ENCODE measurements at regions not wholly inside any gene's neighbourhood (a gene's known extent, or its start where the extent isn't known, plus 50 kb on each side); places are given as distances from the start of the nearest gene placed in this dataset.

DNA sequence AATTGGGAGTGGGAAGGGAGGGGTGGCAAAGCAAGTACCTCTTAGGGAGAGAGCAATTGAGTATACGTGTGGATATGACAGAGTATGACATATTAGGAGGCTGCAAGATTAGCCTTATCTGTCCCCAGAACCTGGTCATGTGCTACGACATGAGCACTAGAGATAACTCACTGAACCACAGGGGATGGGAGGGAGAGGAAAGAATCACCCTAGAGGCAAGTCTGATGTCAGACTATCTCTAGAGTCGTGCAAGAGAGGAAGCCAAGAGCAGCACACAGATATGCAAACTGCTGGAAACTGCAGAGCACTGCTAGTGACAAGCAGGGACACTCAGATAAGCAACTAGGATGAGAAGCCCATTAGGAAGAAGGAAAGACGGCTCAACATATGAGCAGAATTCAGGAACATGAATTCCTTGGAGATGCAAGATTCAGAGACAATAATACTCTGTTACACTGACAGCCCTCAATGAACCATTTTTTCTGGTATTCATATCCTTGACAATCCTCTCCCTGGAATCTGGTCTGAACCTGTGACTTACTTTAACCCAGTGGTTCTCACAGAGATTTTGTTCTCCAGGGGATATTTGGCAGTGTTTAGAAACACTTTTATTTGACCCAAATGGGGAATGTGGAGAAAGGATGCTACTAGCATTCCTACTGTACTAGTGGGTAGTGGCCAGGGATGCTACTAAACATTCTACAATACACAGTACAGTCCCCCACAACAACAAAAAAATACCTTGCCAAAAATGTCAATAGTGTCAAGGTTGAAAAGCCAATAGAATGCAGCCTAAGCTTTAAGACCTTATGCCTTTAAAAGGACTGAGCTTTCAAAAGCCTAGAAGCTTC lies 84.0 kb upstream of the BMP2K start:
- no peaks in the 10 kb centered on the region for H3K36me3 ChIP-seq (ENCODE audit: control insufficient read depth, insufficient read depth, low read length)
- BruUV-seq (replicated peaks): no TSS peak
- no peaks in the 10 kb centered on the region for H3K27me3 ChIP-seq (replicated peaks; ENCODE audit: control insufficient read depth, insufficient read depth, low read length)
- Mint-ChIP-seq H3K27me3 (ENCODE audit: insufficient read depth, unreplicated experiment) (no peaks in the 10 kb centered on the region), H3K4me1 (ENCODE audit: low read depth, unreplicated experiment) (peaks cover 11% of the 10 kb centered on the region), H3K27ac (ENCODE audit: unreplicated experiment) (no peak overlapping the region), H3K36me3 (ENCODE audit: insufficient read depth, unreplicated experiment) (no peaks in the 10 kb centered on the region), H3K4me3 (ENCODE audit: unreplicated experiment) (no peak overlapping the region), H3K9me3 (ENCODE audit: unreplicated experiment) (no peaks in the 10 kb centered on the region)
- no peaks in the 10 kb centered on the region for H3K9me3 ChIP-seq
- H3K4me1 ChIP-seq: peaks cover 6% of the 10 kb centered on the region; the same call in 1 of the 2 replicates
- intact Hi-C loops (cut with micrococcal nuclease; ENCODE audit: unreplicated experiment): no loop called here
- H3K4me3 ChIP-seq (ENCODE audit: low read depth, low read length): no peak overlapping the region
- ChIA-PET CTCF (no interaction called here), POLR2A (no interaction called here)
- peak; percentile 17 to 38 for DNase-seq
- TF ChIP-seq, protein P1, sequence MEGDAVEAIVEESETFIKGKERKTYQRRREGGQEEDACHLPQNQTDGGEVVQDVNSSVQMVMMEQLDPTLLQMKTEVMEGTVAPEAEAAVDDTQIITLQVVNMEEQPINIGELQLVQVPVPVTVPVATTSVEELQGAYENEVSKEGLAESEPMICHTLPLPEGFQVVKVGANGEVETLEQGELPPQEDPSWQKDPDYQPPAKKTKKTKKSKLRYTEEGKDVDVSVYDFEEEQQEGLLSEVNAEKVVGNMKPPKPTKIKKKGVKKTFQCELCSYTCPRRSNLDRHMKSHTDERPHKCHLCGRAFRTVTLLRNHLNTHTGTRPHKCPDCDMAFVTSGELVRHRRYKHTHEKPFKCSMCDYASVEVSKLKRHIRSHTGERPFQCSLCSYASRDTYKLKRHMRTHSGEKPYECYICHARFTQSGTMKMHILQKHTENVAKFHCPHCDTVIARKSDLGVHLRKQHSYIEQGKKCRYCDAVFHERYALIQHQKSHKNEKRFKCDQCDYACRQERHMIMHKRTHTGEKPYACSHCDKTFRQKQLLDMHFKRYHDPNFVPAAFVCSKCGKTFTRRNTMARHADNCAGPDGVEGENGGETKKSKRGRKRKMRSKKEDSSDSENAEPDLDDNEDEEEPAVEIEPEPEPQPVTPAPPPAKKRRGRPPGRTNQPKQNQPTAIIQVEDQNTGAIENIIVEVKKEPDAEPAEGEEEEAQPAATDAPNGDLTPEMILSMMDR (IDR thresholded peaks at IDR 0.05; ENCODE audit: insufficient read depth in 1 of 2, low read depth in 1 of 2, low read length in 1 of 2, severe bottlenecking in 1 of 2, unreplicated experiment in 1 of 2): no peak

DNA sequence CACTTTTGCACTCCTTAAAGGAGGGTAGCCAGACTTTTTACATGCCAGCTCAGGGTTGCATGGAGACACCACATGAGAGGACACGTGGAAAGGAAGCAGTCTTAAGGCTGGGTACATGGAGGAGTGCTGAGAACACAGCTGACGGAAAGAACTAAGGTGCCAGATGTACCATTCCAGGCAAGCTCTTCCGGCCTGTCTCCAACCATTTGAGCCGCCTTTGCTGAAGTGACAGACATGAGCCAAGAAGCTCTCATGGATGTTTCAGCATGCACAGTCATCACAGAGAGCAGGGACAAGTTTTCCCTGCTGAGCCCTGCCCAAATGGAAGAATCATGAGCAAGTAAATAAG lies 83.4 kb upstream of the BMP2K start:
- no peak for DNase-seq
- Histone ChIP-seq H3K36me3 (ENCODE audit: control insufficient read depth, insufficient read depth, low read length) (no peaks in the 10 kb centered on the region), H3K4me1 (peaks cover 6% of the 10 kb centered on the region; the same call in 1 of the 2 replicates), H3K9me3 (no peaks in the 10 kb centered on the region), H3K4me3 (ENCODE audit: low read depth, low read length) (no peak overlapping the region), H3K27me3 (replicated peaks; ENCODE audit: control insufficient read depth, insufficient read depth, low read length) (no peaks in the 10 kb centered on the region)
- ChIA-PET CTCF (no interaction called here), POLR2A (no interaction called here)
- BruUV-seq (replicated peaks): no TSS peak
- Mint-ChIP-seq H3K9me3 (ENCODE audit: unreplicated experiment) (no peaks in the 10 kb centered on the region), H3K36me3 (ENCODE audit: insufficient read depth, unreplicated experiment) (no peaks in the 10 kb centered on the region), H3K4me1 (ENCODE audit: low read depth, unreplicated experiment) (peaks cover 11% of the 10 kb centered on the region), H3K27me3 (ENCODE audit: insufficient read depth, unreplicated experiment) (no peaks in the 10 kb centered on the region), H3K27ac (ENCODE audit: unreplicated experiment) (no peak overlapping the region), H3K4me3 (ENCODE audit: unreplicated experiment) (no peak overlapping the region)
- intact Hi-C loops (cut with micrococcal nuclease; ENCODE audit: unreplicated experiment): no loop called here
- TF ChIP-seq, protein P1 (IDR thresholded peaks at IDR 0.05; ENCODE audit: insufficient read depth in 1 of 2, low read depth in 1 of 2, low read length in 1 of 2, severe bottlenecking in 1 of 2, unreplicated experiment in 1 of 2): no peak

DNA sequence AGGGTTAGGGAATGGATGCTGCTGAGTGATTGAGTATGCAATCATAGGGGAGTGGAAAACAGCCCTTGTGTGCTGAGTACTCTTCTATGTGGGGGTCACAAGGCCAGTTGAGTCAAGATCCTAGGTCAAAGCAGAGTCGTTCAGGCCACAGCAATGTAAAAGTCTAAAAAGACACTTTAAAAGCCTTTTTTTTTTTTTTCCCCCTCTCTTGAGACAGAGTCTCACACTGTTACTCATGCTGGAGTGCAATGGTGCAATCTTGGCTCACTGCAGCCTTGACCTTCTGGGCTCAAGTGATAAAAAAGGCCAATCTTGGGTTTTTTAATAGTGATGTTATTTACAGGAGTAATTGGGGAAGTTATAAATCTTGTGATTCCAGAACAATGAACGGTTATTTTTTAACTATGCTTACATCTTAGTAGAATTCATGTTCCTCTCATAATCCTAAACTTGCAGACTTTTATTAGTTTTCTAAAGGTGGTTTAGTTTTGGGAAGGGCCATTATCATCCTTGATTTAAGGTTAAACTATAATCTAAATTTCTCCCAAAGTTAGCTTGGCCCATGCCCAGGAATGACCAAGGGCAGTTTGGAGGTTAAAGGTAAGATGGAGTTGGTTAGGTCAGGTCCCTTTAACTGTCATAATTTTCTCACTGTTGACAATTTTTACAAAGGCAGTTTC lies 82.2 kb upstream of the BMP2K start:
- CTCF ChIA-PET: no interaction called here
- H3K4me3 Mint-ChIP-seq (ENCODE audit: unreplicated experiment): no peak overlapping the region
- no peaks in the 10 kb centered on the region for H3K27me3 Mint-ChIP-seq (ENCODE audit: insufficient read depth, unreplicated experiment)
- peaks cover 6% of the 10 kb centered on the region; the same call in 1 of the 2 replicates for H3K4me1 ChIP-seq
- H3K27me3 ChIP-seq (replicated peaks; ENCODE audit: control insufficient read depth, insufficient read depth, low read length): no peaks in the 10 kb centered on the region
- H3K4me1 Mint-ChIP-seq (ENCODE audit: low read depth, unreplicated experiment): peaks cover 11% of the 10 kb centered on the region
- POLR2A ChIA-PET: no interaction called here
- no peaks in the 10 kb centered on the region for H3K36me3 Mint-ChIP-seq (ENCODE audit: insufficient read depth, unreplicated experiment)
- no peaks in the 10 kb centered on the region for H3K9me3 ChIP-seq
- no peak overlapping the region for H3K4me3 ChIP-seq (ENCODE audit: low read depth, low read length)
- TF ChIP-seq, protein P1 (IDR thresholded peaks at IDR 0.05; ENCODE audit: insufficient read depth in 1 of 2, low read depth in 1 of 2, low read length in 1 of 2, severe bottlenecking in 1 of 2, unreplicated experiment in 1 of 2): no peak
- BruUV-seq (replicated peaks): no TSS peak
- no peaks in the 10 kb centered on the region for H3K36me3 ChIP-seq (ENCODE audit: control insufficient read depth, insufficient read depth, low read length)
- no peak overlapping the region for H3K27ac Mint-ChIP-seq (ENCODE audit: unreplicated experiment)
- DNase-seq: no peak
- no peaks in the 10 kb centered on the region for H3K9me3 Mint-ChIP-seq (ENCODE audit: unreplicated experiment)
- intact Hi-C loops (cut with micrococcal nuclease; ENCODE audit: unreplicated experiment): no loop called here
